OCI-LY1 (cell line): ENCODE measurements at regions not wholly inside any gene's neighbourhood (a gene's known extent, or its start where the extent isn't known, plus 50 kb on each side); places are given as distances from the start of the nearest gene placed in this dataset.

Experiments
- CTCF ChIP-seq: fragments of 200-600 bp; sonication (generic), shearing (Covaris generic); IDR thresholded peaks from 2 replicates; pipeline ENCODE4 v1.5.1; 2017; ENCODE audit warnings: mild to moderate bottlenecking, antibody characterized with exemption, low read length, moderate library complexity, mixed read lengths
- EZH2 ChIP-seq: fragments of 200-600 bp; sonication (generic), shearing (Covaris generic); IDR thresholded peaks from 2 replicates; pipeline ENCODE4 v1.8.0; 2017; ENCODE audit warnings: borderline replicate concordance, mixed run types, mild to moderate bottlenecking, antibody characterized with exemption, low read length, moderate library complexity, mixed read lengths

GRCh38 chr11:29669310-29669709 is 347.5 kb downstream of the KCNA4 start:
- TF ChIP-seq CTCF (no peak), EZH2 (no peak)
